Heart left ventricle (tissue), 16 donors: ENCODE measurements at regions not wholly inside any gene's neighbourhood (a gene's known extent, or its start where the extent isn't known, plus 50 kb on each side); places are given as distances from the start of the nearest gene placed in this dataset.
"Not testable (repeated sequence)": the region's sequence is repeated elsewhere in the genome, so short reads cannot be mapped to it uniquely, and the experiment has no call there.

Experiments
- ATAC-seq, 4 donors: fragments of 200-7000 bp; cut with Tn5 transposase; one replicate each; pipeline ENCODE4 v1.9.1; 2020 to 2022; ENCODE audit warnings: moderate library complexity in 4 of 4, mild to moderate bottlenecking in 3 of 4, moderate number of reproducible peaks in 1 of 4
- DNase-seq, 5 donors: peaks; one replicate each; pipeline ENCODE4 v3.0.0-alpha.2; 2020
- H3K27ac ChIP-seq, 12 donors: fragments of 200-600 bp; sonication (generic) in 4 of 12; one replicate each; pipeline versions ENCODE4 v1.5.0 to v1.8.0; 2016 to 2022; ENCODE audit warnings: mild to moderate bottlenecking in 2 of 12
- H3K27me3 ChIP-seq, 9 donors: fragments of 200-600 bp; sonication (generic) in 2 of 9; one replicate each; pipeline versions ENCODE4 v1.5.1 to v1.8.0; 2016 to 2022; ENCODE audit warnings: mild to moderate bottlenecking in 3 of 9
- H3K36me3 ChIP-seq, 9 donors: fragments of 200-600 bp; sonication (generic) in 2 of 9; one replicate each; pipeline versions ENCODE4 v1.5.0 to v1.8.0; 2018 to 2022; ENCODE audit warnings: mild to moderate bottlenecking in 2 of 9
- H3K4me1 ChIP-seq, 12 donors: fragments of 200-600 bp; sonication (generic) in 4 of 12; one replicate each; pipeline versions ENCODE4 v1.5.0 to v1.8.0; 2016 to 2022; ENCODE audit warnings: mild to moderate bottlenecking in 3 of 12
- H3K4me3 ChIP-seq, 12 donors: fragments of 200-600 bp; sonication (generic) in 4 of 12; one replicate each; pipeline versions ENCODE4 v1.5.0 to v1.8.0; 2017 to 2022; ENCODE audit warnings: mild to moderate bottlenecking in 9 of 12, moderate library complexity in 4 of 12
- H3K9me3 ChIP-seq, 12 donors: fragments of 200-600 bp; sonication (generic) in 4 of 12; one replicate each; pipeline versions ENCODE4 v1.5.0 to v1.8.0; 2016 to 2022; ENCODE audit warnings: mild to moderate bottlenecking in 1 of 12
- POLR2A ChIP-seq, 2 donors: fragments of 450-650 bp; IDR thresholded peaks; one replicate each; pipeline ENCODE4 v1.6.1; 2017; ENCODE audit warnings: antibody characterized with exemption in 2 of 2, mild to moderate bottlenecking in 2 of 2, moderate library complexity in 2 of 2
- WGBS, 4 donors: extraction: QIAGEN DNeasy Blood & Tissue Kit in 2 of 4; methylation state at CpG; one replicate each; pipeline versions ENCODE4 v1.1.5 to v1.1.7; 2013 to 2018; 5-methylcytosine and 5-hydroxymethylcytosine counted together
- intact Hi-C, 10 donors: fragments of 100-400 bp; cut with DNase I; formaldehyde crosslinking; loops; one replicate each; pipeline versions ENCODE4 v1.11.1 to v1.14.2; 2022
- TF ChIP-seq, protein P1 (sequence below), 12 donors: fragments of 200-600 bp; sonication (generic) in 4 of 12; IDR thresholded peaks; one replicate each; pipeline versions ENCODE4 v1.5.0 to v1.8.0; 2018 to 2022; ENCODE audit warnings: antibody characterized with exemption in 12 of 12, mild to moderate bottlenecking in 5 of 12
- donor health status: ischemic (EF 13 %, LVEDD 7.1; RV severe dilation, severe dysfunction).
- donor health status: healthy with polysubstance abuse.
- donor health status: DM: no; HTN: yes; CAD: no.
- donor health status: DM: no; HTN: no; CAD: no.
- donor health status: ischemic (EF 25% LVEDD 6.9; RV normal size, moderate dysfunction).
- donor health status: ischemic (EF 25% LVEDD 5.7; RV mildly dilated, moderate dysfunction).
- donor health status: healthy.
- donor health status: DM: yes; HTN: yes; CAD: no.
- donor health status: ischemic (EF 35%, LVEDD 5.7; RV mildly dilated, moderate dysfunction).
- donor health status: nonischemic (EF 11% LVEDD 7.7; RV severe dilation, severe dysfunction).
- donor health status: DM: yes; HTN: yes; CAD: no.
- donor health status: PGD.
- donor health status: ischemic (EF 29% LVEDD 5.4; RV normal size, mild dysfunction).
- donor health status: nonischemic (EF 23%, LVEDD 6.1; RV moderate dilation, normal function).

DNA sequence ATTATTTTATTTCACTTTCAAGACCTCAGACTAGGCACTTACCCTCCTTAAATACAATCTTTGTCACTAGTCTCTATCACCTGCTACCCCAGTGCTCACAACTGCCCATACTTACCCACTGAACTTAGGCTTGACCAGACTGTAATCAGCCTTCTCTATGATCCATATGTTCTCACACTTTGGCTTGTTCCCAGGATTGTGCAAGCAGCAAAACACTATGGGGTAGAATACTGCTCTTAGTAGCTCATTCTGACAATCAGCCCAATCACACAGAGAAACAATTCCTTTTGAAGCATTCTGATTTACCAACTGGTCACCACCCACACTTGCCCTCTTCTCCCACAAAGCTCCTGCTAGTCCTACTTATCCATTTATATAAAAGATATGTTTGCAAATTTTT, 878.3 kb downstream of the FSTL5 start:
- TF ChIP-seq, protein P1, sequence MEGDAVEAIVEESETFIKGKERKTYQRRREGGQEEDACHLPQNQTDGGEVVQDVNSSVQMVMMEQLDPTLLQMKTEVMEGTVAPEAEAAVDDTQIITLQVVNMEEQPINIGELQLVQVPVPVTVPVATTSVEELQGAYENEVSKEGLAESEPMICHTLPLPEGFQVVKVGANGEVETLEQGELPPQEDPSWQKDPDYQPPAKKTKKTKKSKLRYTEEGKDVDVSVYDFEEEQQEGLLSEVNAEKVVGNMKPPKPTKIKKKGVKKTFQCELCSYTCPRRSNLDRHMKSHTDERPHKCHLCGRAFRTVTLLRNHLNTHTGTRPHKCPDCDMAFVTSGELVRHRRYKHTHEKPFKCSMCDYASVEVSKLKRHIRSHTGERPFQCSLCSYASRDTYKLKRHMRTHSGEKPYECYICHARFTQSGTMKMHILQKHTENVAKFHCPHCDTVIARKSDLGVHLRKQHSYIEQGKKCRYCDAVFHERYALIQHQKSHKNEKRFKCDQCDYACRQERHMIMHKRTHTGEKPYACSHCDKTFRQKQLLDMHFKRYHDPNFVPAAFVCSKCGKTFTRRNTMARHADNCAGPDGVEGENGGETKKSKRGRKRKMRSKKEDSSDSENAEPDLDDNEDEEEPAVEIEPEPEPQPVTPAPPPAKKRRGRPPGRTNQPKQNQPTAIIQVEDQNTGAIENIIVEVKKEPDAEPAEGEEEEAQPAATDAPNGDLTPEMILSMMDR (IDR thresholded peaks at IDR 0.05): no peak
- no peak for TF ChIP-seq POLR2A (IDR thresholded peaks at IDR 0.05)
- peaks cover 0 to 15% (median 0%) of the 10 kb centered on the region in 12 donors for H3K9me3 ChIP-seq
- intact Hi-C loops: no loop called here
- H3K4me1 ChIP-seq: no peaks in the 10 kb centered on the region
- DNase-seq: no peak
- no peak for ATAC-seq
- H3K36me3 ChIP-seq: no peaks in the 10 kb centered on the region
- no peak overlapping the region for H3K4me3 ChIP-seq
- H3K27ac ChIP-seq: no peak overlapping the region
- H3K27me3 ChIP-seq: no peaks in the 10 kb centered on the region

DNA sequence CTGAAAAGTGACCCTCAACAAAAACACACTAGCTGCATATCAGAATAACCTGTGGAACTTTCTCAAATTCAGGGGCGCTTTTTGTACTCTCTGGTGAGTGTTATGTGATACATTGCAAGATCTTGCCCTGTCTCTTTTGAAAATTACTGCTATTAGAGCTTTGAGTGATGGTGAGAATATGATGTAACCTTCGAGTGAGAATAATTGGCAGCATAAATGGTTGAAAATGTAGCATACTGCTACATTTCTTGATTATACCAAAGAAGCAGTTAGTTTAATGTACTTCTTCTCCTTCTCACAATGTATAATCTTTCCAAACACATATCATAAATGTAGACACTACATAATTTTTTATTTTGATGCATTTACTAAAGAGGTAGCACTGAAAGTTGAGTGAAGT, 882.9 kb downstream of the FSTL5 start:
- DNase-seq (no peak), ATAC-seq (no peak)
- intact Hi-C loops: no loop called here
- no peaks in the 10 kb centered on the region for H3K27me3 ChIP-seq
- 26 to 64% (median 55%) methylated on average over 2 of the region's 2 CpGs for WGBS, 4 donors
- TF ChIP-seq, protein P1 (IDR thresholded peaks at IDR 0.05): no peak
- TF ChIP-seq POLR2A (IDR thresholded peaks at IDR 0.05): no peak
- peaks cover 0 to 5% (median 0%) of the 10 kb centered on the region in 12 donors for H3K9me3 ChIP-seq
- no peaks in the 10 kb centered on the region for H3K4me1 ChIP-seq
- no peak overlapping the region for H3K4me3 ChIP-seq
- no peak overlapping the region for H3K27ac ChIP-seq
- H3K36me3 ChIP-seq: no peaks in the 10 kb centered on the region

DNA sequence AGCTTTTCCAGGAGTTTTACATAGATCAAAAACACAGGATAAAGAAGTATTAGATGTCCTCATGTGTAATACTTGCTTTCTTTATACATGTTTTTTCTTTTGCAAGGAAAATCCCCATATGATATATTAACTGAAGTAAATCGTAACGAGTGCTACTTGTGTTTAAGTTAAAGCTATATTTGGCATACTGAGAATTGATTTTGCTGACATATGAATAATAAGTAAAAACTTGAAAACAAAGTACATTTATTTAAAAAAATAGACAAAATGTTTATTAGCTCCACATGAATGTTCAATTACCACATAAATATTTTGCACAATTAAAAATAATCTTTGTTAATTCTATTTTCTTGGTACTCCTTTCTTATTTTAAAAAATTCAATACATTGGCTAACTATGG, 884.7 kb downstream of the FSTL5 start:
- ATAC-seq (no peak), DNase-seq (no peak)
- Histone ChIP-seq H3K4me1 (no peaks in the 10 kb centered on the region), H3K4me3 (no peak overlapping the region), H3K27ac (no peak overlapping the region), H3K36me3 (no peaks in the 10 kb centered on the region), H3K27me3 (no peaks in the 10 kb centered on the region), H3K9me3 (peaks cover 0 to 5% (median 0%) of the 10 kb centered on the region in 12 donors)
- 74 to 86% (median 81%) methylated on average over 2 of the region's 2 CpGs for WGBS, 4 donors
- intact Hi-C loops: no loop called here
- TF ChIP-seq, protein P1 (IDR thresholded peaks at IDR 0.05): no peak
- no peak for TF ChIP-seq POLR2A (IDR thresholded peaks at IDR 0.05)

DNA sequence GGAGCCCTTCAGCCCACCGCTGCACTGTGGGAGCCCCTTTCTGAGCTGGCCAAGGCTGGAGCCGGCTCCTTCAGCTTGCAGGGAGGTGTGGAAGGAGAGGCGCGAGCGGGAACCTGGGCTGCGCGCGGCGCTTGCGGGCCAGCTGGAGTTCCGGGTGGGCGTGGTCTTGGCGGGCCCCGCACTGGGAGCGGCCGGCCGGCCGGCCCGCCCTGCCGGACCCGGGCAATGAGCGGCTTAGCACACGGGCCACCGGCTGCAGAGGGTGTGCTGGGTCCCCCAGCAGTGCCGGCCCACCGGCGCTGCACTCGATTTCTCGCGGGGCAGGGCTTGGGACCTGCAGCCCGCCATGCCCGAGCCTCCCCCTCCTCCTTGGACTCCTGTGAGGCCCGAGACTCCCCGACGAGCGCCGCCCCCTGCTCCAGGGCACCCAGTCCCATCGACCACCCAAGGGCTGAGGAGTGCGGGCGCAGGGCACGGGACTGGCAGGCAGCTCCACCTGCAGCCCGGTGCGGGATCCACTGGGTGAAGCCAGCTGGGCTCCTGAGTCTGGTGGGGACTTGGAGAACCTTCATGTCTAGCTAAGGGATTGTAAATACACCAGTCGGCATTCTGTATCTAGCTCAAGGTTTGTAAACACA, 886.5 kb downstream of the FSTL5 start:
- H3K36me3 ChIP-seq, H3K9me3 ChIP-seq, intact Hi-C loops, DNase-seq, H3K4me3 ChIP-seq, ATAC-seq, H3K27me3 ChIP-seq, H3K4me1 ChIP-seq, H3K27ac ChIP-seq: not testable (repeated sequence)
- WGBS, 4 donors: 94 to 97% (median 95%) methylated on average over 24 to 44 of the region's 44 CpGs

DNA sequence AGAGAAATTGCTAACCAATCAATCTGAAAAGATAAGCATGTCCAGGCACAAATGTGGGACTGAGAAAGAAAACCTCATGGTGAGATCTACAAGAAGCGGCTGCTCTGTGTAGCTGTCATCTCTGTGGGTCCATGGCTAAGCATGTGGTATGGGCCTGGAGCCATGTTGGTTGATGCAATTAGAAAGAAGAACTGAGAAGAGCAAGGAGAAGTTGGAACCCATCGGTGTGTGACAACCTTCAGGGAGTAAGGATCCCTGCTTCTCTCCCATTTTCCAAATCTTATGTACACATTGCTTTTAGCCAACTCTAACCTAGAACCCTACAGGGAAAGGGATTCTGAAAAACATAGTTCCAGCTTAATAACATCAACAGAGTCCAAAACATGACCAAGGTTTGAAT, 890.2 kb downstream of the FSTL5 start:
- H3K4me3 ChIP-seq: no peak overlapping the region
- H3K27ac ChIP-seq: no peak overlapping the region
- intact Hi-C loops: no loop called here
- ATAC-seq: no peak
- 89 to 97% (median 93%) methylated on average over 2 of the region's 2 CpGs for WGBS, 4 donors
- H3K9me3 ChIP-seq: peaks cover 0 to 5% (median 0%) of the 10 kb centered on the region in 12 donors
- no peak for TF ChIP-seq POLR2A (IDR thresholded peaks at IDR 0.05)
- TF ChIP-seq, protein P1 (IDR thresholded peaks at IDR 0.05): no peak
- no peak for DNase-seq
- H3K36me3 ChIP-seq: no peaks in the 10 kb centered on the region
- no peaks in the 10 kb centered on the region for H3K27me3 ChIP-seq
- H3K4me1 ChIP-seq: no peaks in the 10 kb centered on the region
